Myocyte (in vitro differentiated cells): ENCODE measurements at regions not wholly inside any gene's neighbourhood (a gene's known extent, or its start where the extent isn't known, plus 50 kb on each side); places are given as distances from the start of the nearest gene placed in this dataset.
A peak's percentile ranks its signal among the peaks of the same experiment; 100 is the strongest.

ENCODE experiments used
- DNase-seq: peaks from one replicate; pipeline ENCODE4 v3.0.0-alpha.2; 2012; ENCODE audit warnings: low read depth

GRCh38 chr2:147511491-147511948 is 333.3 kb upstream of the ACVR2A start:
- DNase-seq = peak; percentile 93

DNA sequence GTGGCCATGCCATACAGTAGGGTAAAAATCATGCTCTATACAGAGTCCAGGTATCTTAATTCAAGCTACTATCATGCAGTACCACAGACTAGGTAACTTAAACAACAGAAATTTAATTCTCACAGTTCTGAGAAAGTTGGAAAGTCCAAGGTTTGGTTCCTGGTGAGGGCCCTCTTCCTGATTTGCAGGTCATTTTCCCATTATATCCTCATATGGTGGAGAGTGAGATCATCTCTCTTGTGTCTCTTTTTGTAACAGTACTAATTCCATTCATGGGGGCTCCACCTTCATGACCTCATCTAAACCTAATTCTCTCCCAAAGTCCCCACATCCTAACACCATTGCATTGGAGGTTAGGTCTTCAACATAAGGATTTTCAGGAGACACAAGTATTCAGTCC is 335.0 kb upstream of the ACVR2A start:
- DNase-seq = no peak

GRCh38 chr2:147506889-147507288 is 337.9 kb upstream of the ACVR2A start:
- DNase-seq = no peak

GRCh38 chr2:147502711-147503290 is 342.0 kb upstream of the ACVR2A start:
- DNase-seq = no peak

DNA sequence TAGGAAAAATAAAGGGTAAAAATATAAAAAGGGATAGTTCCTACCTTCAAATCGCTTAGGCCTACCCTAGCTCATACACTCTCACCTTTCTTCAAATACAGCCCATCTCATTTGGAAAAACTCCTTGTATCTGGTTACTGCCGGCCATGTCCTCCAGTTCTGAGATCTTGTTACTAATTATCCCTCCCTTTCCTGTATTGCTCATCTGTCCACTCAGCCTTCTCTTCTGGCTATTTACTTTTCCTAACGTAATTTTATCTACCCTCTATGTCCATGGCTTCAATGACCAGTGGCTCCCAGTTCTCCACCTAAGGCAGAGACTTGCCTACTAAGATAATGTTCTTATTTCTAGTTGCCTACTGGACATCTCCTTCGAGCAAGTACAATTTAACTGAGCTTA is 342.9 kb upstream of the ACVR2A start:
- DNase-seq = no peak

DNA sequence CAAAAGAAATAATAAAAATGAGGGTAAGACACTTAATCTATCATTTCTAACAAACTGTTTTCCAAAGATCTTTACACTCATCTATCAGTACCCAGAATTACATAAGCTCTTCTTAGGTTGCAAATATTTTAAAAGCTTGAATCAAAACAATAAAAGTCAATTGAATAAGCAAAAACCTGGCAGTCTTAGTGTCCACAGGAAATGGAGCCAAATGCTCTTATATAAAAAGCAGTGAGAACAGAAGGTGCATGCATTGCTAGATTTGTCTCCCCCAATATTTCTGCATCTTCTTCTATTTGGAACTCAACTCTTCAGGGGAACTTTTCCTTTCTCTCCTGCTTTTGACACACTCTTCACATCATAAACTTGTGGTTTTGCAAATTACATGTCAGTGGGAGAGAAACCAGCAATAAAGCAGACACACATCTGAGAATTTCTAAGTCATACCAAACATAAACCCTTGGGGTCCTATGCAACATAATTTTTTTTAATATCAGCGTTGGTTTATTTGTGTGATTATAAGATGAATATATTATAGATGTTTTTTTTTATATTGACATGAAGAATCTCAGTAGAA is 343.9 kb upstream of the ACVR2A start:
- no peak for DNase-seq

- no peak for DNase-seq
Measured at GRCh38 chr2:147500229-147500628, 344.6 kb upstream of the ACVR2A start.

GRCh38 chr2:147499785-147500184 is 345.0 kb upstream of the ACVR2A start:
- no peak for DNase-seq

GRCh38 chr2:147495734-147496133 is 349.1 kb upstream of the ACVR2A start:
- DNase-seq = no peak

DNA sequence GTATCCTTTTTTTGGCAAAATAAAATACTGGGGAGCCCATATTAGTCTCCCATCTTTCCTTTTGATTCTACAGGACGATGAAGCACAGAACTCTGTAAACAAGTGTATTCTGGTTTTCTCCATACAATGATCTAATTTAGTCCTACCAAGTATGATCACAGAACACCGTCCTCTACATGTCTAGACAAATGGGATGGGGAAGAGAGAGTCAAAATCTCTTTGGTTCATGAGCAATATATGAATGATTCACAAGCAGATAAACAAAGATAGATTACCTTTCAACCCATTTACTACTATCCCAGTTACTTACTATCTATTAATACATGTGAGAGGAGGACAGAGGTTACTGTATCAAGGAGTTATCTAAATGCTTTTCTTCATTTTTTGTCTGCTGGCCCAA is 352.4 kb upstream of the ACVR2A start:
- DNase-seq = no peak

DNA sequence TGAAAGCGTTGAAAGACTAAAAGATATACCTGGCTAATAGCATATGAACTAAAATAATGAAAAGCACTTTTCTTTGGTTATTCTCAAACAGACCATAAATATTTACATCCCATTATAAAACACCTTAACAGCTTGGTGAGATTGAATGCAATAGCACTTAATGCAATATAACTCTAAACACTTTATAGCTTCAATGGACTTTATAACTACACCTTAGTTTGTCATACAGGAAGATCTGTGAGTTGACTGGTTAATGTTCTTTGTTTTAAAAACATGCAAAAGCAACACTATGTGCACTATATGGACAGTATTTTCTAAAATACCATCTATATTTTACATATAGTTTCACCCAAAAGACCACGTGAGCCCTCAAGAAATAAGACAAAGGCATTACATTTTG is 353.3 kb upstream of the ACVR2A start:
- no peak for DNase-seq

DNA sequence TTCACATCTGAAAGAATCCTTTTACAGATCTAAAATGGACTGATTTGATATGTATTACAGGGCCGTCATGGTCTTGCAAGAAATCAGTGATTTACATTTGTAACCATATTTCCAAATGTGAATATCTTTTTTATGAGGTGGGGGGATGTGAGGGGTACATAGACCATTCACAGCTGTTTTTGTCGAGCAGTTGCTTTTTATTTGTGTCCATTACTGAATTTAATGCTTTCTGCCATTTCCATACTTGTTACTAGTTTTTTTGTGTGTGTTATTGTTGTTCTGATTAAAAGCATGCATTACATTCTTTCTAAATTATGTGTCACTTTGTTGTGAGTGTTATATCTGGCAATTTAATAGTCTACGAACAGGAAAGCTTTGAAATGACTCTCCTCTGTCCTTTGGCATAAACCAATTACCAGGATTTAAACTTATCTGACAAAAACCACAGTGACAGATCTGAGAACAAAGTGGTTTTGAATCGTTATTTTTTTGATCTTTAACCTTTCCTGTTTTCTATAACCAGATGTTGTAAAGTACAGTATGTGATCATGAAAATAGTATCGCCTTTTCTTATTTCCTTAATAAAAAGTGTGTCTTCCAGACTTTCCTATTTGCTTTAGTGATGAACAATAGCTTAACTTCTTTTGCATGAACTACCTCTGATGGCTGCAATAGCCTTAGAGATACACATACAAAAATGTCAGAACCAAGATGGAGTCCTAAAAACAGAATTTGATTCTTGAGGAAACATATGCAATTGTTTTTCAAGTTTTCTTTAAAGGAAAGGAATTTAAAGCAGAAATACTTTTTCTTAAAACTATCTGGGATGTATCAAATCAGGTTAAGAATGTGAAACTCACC is 354.2 kb upstream of the ACVR2A start:
- DNase-seq = no peak

DNA sequence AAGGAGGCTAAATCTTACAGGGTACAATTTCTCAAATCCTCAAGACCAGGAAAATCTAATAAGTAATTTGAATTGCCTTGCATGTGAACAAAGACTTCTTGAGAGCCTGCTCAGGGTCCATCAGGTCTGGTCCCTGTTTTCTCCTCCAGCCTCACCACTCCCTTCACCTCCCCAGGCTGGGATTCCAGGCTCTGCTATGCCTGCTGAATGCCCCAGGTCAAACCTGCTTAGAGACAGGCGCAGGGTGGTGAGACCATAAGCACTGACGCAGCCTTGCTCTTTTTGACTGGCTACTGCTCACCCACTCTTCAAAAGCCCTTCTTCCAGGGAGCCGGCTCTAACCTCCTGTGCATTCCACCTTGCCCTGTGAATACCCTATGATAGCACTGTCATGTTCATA is 356.4 kb upstream of the ACVR2A start:
- DNase-seq = no peak

DNA sequence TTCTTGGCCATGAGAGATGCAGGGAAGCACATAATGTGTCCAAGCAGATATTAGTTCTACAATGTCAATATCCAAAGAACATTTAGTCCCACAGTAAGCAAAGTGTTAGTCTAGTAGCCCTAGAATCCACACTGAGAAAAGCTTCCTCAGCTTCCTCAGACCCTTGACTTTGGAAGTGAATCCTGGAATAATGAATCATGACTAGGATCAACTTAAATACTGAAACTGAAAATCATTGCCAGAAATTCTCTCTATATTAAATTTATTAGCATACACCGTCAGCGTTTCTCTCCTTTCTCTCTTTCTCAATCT is 356.9 kb upstream of the ACVR2A start:
- no peak for DNase-seq

GRCh38 chr2:147487286-147487977 is 357.4 kb upstream of the ACVR2A start:
- no peak for DNase-seq

GRCh38 chr2:147485210-147485851 is 359.5 kb upstream of the ACVR2A start:
- DNase-seq = no peak

DNA sequence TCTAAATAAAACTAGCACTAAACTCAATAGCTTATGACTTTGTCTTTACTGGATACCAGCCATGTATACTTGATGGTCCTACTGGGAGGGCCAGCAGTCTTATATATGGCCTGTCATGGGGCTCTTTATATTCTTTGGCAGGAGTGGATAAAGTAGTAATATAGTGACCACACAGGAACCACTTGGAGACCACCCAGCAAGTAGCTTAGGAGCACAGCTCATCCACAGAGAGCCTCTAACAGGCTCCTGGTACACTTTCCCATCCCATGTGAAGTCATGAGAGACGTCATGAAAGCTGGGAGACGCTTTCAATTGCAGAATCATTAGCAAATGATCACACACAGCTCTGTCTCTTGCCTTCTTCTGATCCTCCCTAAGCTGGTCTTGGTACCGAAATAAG is 360.9 kb upstream of the ACVR2A start:
- no peak for DNase-seq

GRCh38 chr2:147482916-147483669 is 361.7 kb upstream of the ACVR2A start:
- peak; percentile 36 for DNase-seq

DNA sequence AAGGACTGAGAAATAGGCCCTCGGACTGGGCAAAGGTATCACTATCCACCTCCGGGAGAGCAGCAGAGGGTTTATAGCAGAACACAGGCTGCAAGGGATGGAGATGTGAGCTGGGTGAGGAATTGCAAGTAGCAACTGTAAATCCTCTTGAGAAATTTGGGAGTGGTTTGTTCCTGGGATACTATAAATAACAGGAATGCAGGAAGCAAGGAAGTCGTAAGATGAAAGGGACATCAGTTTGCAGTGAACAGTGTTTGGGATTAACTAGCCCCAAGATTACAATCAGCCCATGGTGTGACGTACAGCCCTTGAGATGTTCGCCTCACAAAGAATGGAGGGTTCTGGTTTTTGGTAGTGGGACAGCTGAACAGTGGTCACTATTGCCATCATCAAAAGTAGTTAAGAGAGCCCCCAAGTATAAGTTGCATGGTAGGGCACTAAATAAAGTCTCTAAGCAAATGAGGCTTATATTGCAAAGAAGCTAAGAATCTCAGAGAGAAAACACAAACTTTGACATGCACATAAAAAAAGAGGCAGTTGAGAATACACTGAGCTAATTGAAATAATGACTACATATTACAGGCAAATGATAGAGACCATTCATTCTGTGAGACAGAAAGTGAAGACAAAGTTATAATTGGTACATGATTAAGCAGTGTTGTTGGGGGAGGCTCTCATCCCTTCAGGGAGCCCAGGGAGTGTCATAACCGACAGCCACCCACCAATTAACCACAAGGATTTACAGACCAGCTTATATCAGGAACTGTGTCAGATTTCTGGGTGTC is 362.5 kb upstream of the ACVR2A start:
- DNase-seq = peak; percentile 92

GRCh38 chr2:147479358-147479757 is 365.5 kb upstream of the ACVR2A start:
- no peak for DNase-seq
